NCI-H2227 (cell line): ENCODE measurements at regions not wholly inside any gene's neighbourhood (a gene's known extent, or its start where the extent isn't known, plus 50 kb on each side); places are given as distances from the start of the nearest gene placed in this dataset.
"Not testable (repeated sequence)": the region's sequence is repeated elsewhere in the genome, so short reads cannot be mapped to it uniquely, and the experiment has no call there.

ENCODE experiments used
- DNase-seq: peaks from one replicate; lab custom pipeline; 2025; ENCODE audit not compliant: unreplicated experiment; lab: John Stamatoyannopoulos, UW

- DNase-seq: not testable (repeated sequence)
These were observed 178.7 kb downstream of the NPIPA8 start for GRCh38 chr16:18157854-18158253.

- not testable (repeated sequence) for DNase-seq
These were observed 183.7 kb downstream of the NPIPA8 start for GRCh38 chr16:18152832-18153231.

GRCh38 chr16:18148132-18148531 lies 188.4 kb downstream of the NPIPA8 start:
- not testable (repeated sequence) for DNase-seq

GRCh38 chr16:18146601-18147142 lies 189.9 kb downstream of the NPIPA8 start:
- not testable (repeated sequence) for DNase-seq

- not testable (repeated sequence) for DNase-seq
These were observed 194.5 kb downstream of the NPIPA8 start for GRCh38 chr16:18142066-18142465.

- DNase-seq: not testable (repeated sequence)
These were observed 200.2 kb downstream of the NPIPA8 start for GRCh38 chr16:18136288-18136687.

- not testable (repeated sequence) for DNase-seq
These were observed 201.5 kb downstream of the NPIPA8 start for GRCh38 chr16:18135024-18135423.

GRCh38 chr16:18131587-18131986 lies 204.9 kb downstream of the NPIPA8 start:
- not testable (repeated sequence) for DNase-seq

- not testable (repeated sequence) for DNase-seq
These were observed 205.9 kb downstream of the NPIPA8 start for GRCh38 chr16:18130478-18131120.

GRCh38 chr16:18127033-18127432 lies 209.5 kb downstream of the NPIPA8 start:
- not testable (repeated sequence) for DNase-seq

- DNase-seq: not testable (repeated sequence)
These were observed 217.4 kb downstream of the NPIPA8 start for GRCh38 chr16:18119092-18119491.

- DNase-seq: not testable (repeated sequence)
These were observed 217.9 kb downstream of the NPIPA8 start for GRCh38 chr16:18118684-18119083.

- not testable (repeated sequence) for DNase-seq
These were observed 218.5 kb downstream of the NPIPA8 start for GRCh38 chr16:18118071-18118470.

- DNase-seq: not testable (repeated sequence)
These were observed 232.1 kb downstream of the NPIPA8 start for GRCh38 chr16:18104412-18104811.

GRCh38 chr16:18101077-18101476 lies 235.5 kb downstream of the NPIPA8 start:
- not testable (repeated sequence) for DNase-seq

GRCh38 chr16:18092605-18093004 lies 243.9 kb downstream of the NPIPA8 start:
- not testable (repeated sequence) for DNase-seq

GRCh38 chr16:18080658-18081363 lies 255.7 kb downstream of the NPIPA8 start:
- DNase-seq: not testable (repeated sequence)

- not testable (repeated sequence) for DNase-seq
These were observed 258.6 kb downstream of the NPIPA8 start for GRCh38 chr16:18077910-18078309.

- DNase-seq: no peak
These were observed 264.4 kb downstream of the NPIPA8 start for GRCh38 chr16:18072161-18072560.

- no peak for DNase-seq
These were observed 266.9 kb downstream of the NPIPA8 start for GRCh38 chr16:18069683-18070082.

- DNase-seq: no peak
These were observed 268.1 kb downstream of the NPIPA8 start for GRCh38 chr16:18068477-18068876.

- no peak for DNase-seq
These were observed 273.8 kb downstream of the NPIPA8 start for GRCh38 chr16:18062713-18063112.
